Stimulated activated naive CD4-positive, alpha-beta T cell (primary cell): ENCODE measurements at regions not wholly inside any gene's neighbourhood (a gene's known extent, or its start where the extent isn't known, plus 50 kb on each side); places are given as distances from the start of the nearest gene placed in this dataset.
"Not testable (repeated sequence)": the region's sequence is repeated elsewhere in the genome, so short reads cannot be mapped to it uniquely, and the experiment has no call there.

Experiments used
- DNase-seq, 6 experiments: peaks; one replicate each; lab custom pipeline; 2025; lab: John Stamatoyannopoulos, UW

GRCh38 chr7:17558135-17558534, 259.7 kb downstream of the AHR start:
- no peak for DNase-seq

- no peak for DNase-seq
These were observed 260.3 kb downstream of the AHR start for GRCh38 chr7:17558558-17559332.

DNA sequence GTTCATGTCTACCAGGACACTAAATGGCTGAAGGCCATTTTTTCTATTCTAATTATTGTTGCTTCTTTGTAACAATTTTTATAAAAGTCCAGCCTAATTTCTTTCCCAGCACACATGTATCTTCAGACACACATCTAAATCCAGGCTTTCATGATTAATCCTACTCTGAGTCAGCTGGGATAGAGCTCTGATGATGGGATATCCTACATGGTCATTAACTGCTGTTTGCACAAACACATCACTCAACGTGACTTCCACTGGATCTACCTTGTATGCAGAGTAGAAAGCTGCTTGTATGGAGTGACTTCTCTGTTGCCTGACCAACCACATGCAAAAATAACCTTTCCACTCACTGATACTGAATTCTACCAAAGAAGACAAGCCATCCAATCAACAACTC, 260.9 kb downstream of the AHR start:
- no peak for DNase-seq

GRCh38 chr7:17560516-17560915, 262.1 kb downstream of the AHR start:
- no peak for DNase-seq

GRCh38 chr7:17560966-17561365, 262.5 kb downstream of the AHR start:
- DNase-seq = no peak

- no peak for DNase-seq
These were observed 266.3 kb downstream of the AHR start for GRCh38 chr7:17564678-17565212.

GRCh38 chr7:17580141-17580540, 281.7 kb downstream of the AHR start:
- DNase-seq = no peak

DNA sequence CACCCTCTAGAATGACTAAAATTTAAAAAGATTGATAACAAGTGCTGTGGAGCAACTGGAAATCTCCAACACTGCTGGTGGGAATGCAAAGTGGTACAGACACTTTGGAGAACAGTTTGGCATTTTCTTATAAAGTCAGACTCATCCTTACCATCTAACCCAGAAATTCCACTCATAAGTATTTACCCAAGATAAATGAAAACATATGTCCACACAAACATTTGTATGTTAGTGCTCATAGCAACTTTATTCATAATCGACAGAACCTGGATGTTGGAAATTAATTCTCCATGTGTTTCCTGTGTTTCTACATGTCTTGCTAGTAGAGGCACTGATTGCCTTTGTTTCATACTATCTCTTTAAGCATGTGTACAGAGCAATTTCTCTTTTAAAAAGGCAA, 282.4 kb downstream of the AHR start:
- DNase-seq = no peak

DNA sequence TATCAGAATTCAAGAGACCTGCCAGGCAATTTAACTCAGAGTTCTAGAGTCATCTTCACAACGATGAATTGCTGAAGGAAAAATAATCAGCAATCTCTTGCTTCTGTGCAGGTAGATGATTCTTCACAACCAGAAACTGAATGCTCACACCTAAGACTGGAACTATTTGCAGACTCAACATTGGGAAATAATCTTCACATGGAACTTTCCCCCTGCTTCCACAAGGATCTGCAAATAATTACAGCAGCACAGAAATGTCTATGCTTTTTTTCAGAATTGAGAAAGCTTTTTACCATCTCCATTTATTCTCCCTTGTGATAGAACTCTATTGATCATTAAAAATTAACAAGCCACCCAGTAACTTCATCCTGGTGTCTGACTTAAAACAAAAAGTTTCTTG, 282.8 kb downstream of the AHR start:
- DNase-seq = no peak

GRCh38 chr7:17582696-17583095, 284.2 kb downstream of the AHR start:
- DNase-seq = not testable (repeated sequence)

GRCh38 chr7:17583786-17584185, 285.3 kb downstream of the AHR start:
- DNase-seq = no peak

DNA sequence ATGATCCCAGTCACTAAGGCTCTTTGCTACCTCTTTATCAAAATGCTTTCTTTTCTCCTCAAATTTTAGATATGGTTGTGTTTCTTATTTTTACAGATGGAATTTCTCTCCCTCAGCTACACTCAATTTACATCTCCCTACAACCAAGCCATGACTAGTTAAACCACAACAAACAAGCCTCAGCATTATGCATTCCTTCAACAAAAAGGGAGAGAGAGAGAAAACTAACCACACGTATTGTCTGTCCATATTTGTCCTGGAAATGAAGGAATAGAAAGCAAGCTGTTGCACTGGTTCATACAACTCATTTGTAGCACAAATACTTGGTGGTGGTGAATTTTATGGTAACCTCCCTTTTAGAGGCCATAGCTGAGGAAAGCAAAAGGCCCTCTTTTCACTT, 286.4 kb downstream of the AHR start:
- no peak for DNase-seq

DNA sequence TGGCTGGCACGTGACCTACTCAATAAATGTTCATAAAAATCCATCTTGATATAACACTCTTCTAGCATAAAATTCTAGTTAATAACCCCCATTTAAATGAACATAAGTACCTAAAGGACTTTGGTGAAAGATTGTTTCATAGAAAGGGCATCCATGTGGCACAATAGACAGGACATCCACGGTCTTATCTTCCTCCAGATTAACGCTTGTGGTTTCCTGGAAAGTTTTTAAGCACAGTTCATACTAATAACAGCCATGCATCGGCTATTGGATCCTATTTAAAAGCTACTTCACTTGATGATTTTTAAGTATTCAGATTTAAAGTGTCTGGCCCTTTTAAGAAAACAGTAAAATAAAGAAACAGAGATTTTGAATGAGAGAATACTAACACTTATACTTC, 288.3 kb downstream of the AHR start:
- DNase-seq = no peak

DNA sequence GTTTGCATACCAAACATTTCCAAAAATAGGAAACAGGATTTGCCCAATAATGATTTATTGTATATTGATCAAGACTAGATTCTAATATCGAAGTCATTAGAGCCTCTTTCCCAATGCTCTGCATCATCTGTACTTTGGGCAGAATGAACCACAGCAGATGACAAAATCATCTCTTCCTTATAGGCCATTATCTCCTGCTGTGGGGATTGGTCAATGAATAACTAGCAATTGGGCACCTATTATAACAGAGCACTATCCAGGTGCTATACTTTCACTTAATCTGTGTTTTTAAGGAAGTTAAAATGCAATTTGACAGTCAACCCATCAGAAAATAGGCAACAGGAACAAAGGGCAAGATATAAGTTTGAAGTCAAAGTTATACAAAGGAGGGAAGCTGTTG, 290.3 kb downstream of the AHR start:
- DNase-seq = no peak

DNA sequence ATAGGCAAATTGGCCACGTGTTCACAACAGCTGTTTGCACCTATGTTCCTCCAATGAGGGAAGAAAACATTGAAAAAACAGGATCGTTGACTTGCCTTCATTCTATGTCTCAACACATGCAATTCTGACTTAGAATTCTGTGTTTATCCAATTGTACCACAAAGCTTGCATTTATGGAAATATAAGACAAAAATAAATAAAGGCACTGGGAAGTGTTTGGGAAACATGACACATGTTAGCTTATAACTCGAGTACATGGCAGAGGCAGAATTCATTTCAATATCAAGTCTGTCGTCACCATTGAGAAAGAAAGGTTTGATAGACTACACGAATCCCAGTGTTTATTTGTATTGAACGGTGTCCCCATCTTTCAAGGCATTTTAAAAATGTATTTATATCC, 291.2 kb downstream of the AHR start:
- no peak for DNase-seq

- no peak for DNase-seq
These were observed 291.8 kb downstream of the AHR start for GRCh38 chr7:17590221-17590620.

GRCh38 chr7:17593819-17594419, 295.5 kb downstream of the AHR start:
- no peak for DNase-seq

DNA sequence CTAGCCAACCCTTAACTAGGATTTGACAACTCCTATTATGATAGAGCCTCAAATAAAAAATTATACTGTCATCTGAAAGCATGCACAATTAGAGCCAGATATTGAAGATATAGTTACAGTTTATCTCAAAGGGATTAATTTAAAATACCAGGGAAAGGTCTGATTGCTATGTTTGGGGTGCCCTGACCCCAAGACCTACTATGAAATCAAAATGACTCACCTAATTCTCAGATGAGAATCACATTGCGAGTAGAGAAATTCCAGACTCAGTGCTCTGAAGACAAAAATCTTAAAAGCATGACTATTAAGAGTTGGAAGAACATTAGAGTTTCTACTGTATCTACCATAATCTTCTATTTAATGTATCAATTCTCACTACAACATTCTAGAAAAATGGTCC, 297.1 kb downstream of the AHR start:
- DNase-seq = no peak

GRCh38 chr7:17598305-17598704, 299.9 kb downstream of the AHR start:
- no peak for DNase-seq

DNA sequence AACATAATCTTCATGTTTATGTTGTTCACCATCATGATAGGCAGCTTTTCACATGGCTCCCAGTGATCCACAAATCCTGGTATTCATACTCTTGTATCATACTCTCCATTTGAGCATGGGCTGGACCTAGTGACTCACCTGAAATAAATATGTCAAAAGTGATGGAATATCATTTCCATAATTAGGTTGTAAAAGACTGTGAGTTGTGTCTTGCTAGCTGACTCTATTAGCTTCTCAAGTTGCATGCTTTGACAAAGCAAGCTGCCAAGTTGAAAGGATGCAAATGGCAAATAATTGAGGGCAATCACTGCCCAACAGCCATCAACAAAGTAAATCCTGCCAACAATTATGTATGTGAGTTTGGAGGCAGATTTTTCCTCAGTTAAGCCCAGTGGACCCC, 300.4 kb downstream of the AHR start:
- DNase-seq = no peak

GRCh38 chr7:17599733-17600339, 301.4 kb downstream of the AHR start:
- DNase-seq = no peak

- DNase-seq = no peak
These were observed 301.9 kb downstream of the AHR start for GRCh38 chr7:17600340-17600752.

GRCh38 chr7:17601921-17602320, 303.5 kb downstream of the AHR start:
- DNase-seq = no peak
